Lower leg skin (tissue), 4 donors: ENCODE measurements at regions not wholly inside any gene's neighbourhood (a gene's known extent, or its start where the extent isn't known, plus 50 kb on each side); places are given as distances from the start of the nearest gene placed in this dataset.

Source experiments
- DNase-seq, 2 donors: peaks; one replicate each; pipeline ENCODE4 v3.0.0-alpha.2; 2019; ENCODE audit warnings: low spot score in 2 of 2
- H3K4me3 ChIP-seq: fragments of 200-600 bp; sonication (generic); 2 replicates; pipeline ENCODE4 v1.5.1; 2017; ENCODE audit warnings: mild to moderate bottlenecking, low read depth; ENCODE audit not compliant: poor library complexity, severe bottlenecking
- POLR2A ChIP-seq, 2 donors: fragments of 450-650 bp; IDR thresholded peaks; one replicate each; pipeline ENCODE4 v1.6.1; 2016 to 2017; ENCODE audit warnings: antibody characterized with exemption in 2 of 2, mild to moderate bottlenecking in 1 of 2, moderate library complexity in 1 of 2
- WGBS, 2 donors: methylation state at CpG; one replicate each; pipeline ENCODE4 v1.1.5; 2018; 5-methylcytosine and 5-hydroxymethylcytosine counted together
- intact Hi-C: fragments of 100-400 bp; cut with DNase I; formaldehyde crosslinking; loops from one replicate; pipeline ENCODE4 v1.15.0; 2023; ENCODE audit warnings: low total_unique reads
- TF ChIP-seq, protein P1 (sequence below), 3 donors: fragments of 450-650 bp; IDR thresholded peaks; one replicate each; pipeline ENCODE4 v1.5.1; 2016; ENCODE audit warnings: antibody characterized with exemption in 3 of 3, mild to moderate bottlenecking in 3 of 3, moderate library complexity in 2 of 3

DNA sequence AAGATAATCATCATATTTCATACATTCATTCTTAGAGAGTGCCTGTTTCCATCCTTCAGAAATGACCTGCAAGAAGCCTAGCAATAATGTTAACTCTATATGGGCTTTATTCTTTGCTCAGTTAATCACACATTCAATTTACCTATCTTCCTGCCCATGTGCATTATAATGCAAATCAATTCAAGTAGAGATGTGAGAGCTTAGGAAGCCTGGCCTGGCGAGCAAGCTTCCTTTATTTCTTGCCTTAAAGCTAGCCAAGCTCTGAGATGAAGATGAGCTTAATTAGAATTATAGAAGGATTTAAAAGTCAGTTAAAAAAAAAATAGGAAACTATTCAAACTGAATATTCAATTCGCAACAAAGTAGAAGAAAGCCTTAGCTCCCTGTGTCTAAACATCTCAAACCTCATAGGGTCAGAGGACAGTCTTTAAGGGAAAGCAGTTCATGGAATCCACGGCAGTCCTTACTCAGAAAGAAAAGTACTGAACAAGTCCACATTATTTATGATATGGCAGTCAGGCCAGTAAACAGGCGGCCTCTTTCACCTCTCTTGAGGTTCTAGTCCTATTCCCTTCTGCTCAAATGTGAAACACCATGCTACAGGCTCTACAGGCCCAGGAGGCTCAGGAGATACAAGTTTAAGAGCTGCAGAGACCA lies 214.1 kb downstream of the TFEC start:
- DNase-seq: no peak
- WGBS, 2 donors: 76 to 78% methylated on average over 4 of the region's 4 CpGs

DNA sequence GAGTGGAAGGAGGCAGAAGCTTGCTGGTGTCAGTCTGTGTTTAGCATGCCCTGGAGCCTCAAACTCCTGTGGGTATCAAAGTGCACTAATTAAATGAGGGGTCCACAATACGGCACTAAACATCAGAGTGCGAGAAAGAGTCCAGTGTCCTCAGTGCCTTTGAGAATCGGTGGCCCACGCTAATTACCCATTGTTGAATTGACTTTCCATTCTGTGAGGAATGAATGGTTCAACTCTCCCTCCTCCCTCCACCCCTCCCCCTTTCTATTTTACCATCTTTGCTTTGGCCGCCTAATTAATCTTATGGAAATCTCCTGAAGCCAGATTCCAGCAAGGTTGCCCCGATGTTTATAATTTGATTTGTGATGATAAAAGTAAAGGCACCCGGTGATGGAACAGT lies 217.8 kb downstream of the TFEC start:
- intact Hi-C loops: no loop called here
- no peak overlapping the region for H3K4me3 ChIP-seq
- no peak for TF ChIP-seq POLR2A (IDR thresholded peaks at IDR 0.05)
- TF ChIP-seq, protein P1, sequence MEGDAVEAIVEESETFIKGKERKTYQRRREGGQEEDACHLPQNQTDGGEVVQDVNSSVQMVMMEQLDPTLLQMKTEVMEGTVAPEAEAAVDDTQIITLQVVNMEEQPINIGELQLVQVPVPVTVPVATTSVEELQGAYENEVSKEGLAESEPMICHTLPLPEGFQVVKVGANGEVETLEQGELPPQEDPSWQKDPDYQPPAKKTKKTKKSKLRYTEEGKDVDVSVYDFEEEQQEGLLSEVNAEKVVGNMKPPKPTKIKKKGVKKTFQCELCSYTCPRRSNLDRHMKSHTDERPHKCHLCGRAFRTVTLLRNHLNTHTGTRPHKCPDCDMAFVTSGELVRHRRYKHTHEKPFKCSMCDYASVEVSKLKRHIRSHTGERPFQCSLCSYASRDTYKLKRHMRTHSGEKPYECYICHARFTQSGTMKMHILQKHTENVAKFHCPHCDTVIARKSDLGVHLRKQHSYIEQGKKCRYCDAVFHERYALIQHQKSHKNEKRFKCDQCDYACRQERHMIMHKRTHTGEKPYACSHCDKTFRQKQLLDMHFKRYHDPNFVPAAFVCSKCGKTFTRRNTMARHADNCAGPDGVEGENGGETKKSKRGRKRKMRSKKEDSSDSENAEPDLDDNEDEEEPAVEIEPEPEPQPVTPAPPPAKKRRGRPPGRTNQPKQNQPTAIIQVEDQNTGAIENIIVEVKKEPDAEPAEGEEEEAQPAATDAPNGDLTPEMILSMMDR (IDR thresholded peaks at IDR 0.05): no peak
- no peak for DNase-seq
- WGBS, 2 donors: 68 to 75% methylated on average over 7 of the region's 7 CpGs

More for the DNA sequence above, 214.1 kb downstream of the TFEC start:
- intact Hi-C loops: no loop called here
- no peak overlapping the region for H3K4me3 ChIP-seq
- no peak for TF ChIP-seq POLR2A (IDR thresholded peaks at IDR 0.05)
- TF ChIP-seq, protein P1 (IDR thresholded peaks at IDR 0.05): no peak

DNA sequence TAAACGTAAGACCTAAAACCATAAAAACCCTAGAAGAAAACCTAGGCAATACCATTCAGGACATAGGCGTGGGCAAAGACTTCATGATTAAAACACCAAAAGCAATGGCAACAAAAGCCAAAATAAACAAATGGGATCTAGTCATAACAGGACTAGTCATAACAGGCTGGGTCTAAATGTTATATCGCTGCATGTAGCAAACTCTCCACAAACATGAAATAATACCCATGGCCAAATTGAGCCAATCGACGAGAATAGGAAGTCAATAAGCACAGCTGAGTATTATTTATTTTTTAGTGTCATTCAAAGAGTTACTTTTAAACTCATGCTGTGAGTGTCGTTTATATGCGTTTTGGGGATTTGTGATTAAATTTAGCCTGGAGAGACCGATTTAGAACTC lies 225.1 kb downstream of the TFEC start:
- WGBS, 2 donors: 58 to 62% methylated on average over 8 of the region's 8 CpGs

DNA sequence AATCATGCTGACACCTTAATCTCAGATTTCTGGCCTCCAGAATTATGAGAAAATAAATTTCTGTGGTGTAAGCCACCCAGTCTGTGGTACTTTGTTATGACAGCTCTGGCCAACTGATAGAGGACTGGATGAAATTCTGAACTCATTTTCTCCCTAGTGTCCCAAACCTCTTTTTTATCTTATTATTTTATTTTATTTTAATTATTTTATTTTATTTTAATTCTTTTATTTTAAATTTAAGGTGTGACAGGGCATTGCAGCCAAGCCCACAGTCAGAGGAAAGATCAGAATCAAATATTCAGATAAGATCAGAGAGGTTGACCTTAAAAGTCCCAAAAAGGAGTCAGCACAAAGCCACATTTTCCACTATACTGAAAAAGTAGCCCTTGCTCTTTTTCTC lies 228.1 kb downstream of the TFEC start:
- no peak for TF ChIP-seq POLR2A (IDR thresholded peaks at IDR 0.05)
- TF ChIP-seq, protein P1 (IDR thresholded peaks at IDR 0.05): no peak

More for the DNA sequence above, 225.1 kb downstream of the TFEC start:
- intact Hi-C loops: no loop called here
- no peak overlapping the region for H3K4me3 ChIP-seq
- DNase-seq: no peak
- no peak for TF ChIP-seq POLR2A (IDR thresholded peaks at IDR 0.05)
- TF ChIP-seq, protein P1 (IDR thresholded peaks at IDR 0.05): no peak

DNA sequence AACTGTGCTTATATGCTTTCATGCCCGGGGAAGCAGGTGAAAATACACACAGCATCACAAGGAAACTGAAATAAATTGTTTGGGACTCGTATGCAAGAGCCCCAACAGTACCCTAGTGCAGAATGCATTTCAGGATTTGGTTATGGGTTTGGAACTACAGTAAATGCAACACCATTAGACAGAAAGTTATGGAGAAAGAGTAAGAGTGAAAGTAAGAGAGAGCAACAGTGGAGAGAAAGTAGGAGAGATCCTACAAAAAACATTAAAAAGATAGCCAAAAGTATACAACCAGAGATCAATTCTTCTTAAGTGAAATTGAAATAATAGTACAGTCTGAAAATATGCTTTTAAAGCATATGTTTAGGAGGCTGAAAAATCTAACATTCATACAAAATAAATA lies 231.1 kb downstream of the TFEC start:
- no peak overlapping the region for H3K4me3 ChIP-seq
- intact Hi-C loops: no loop called here
- no peak for DNase-seq
- TF ChIP-seq, protein P1 (IDR thresholded peaks at IDR 0.05): no peak
- TF ChIP-seq POLR2A (IDR thresholded peaks at IDR 0.05): no peak
- WGBS, 2 donors: 79 to 81% methylated on average over 2 of the region's 2 CpGs

More for the DNA sequence above, 228.1 kb downstream of the TFEC start:
- no peak overlapping the region for H3K4me3 ChIP-seq
- intact Hi-C loops: no loop called here
- DNase-seq: no peak
